Uterus (tissue), 3 donors: ENCODE measurements at regions not wholly inside any gene's neighbourhood (a gene's known extent, or its start where the extent isn't known, plus 50 kb on each side); places are given as distances from the start of the nearest gene placed in this dataset.
"Not testable (repeated sequence)": the region's sequence is repeated elsewhere in the genome, so short reads cannot be mapped to it uniquely, and the experiment has no call there.

Experiments
- DNase-seq, 2 donors: peaks; one replicate each; pipeline ENCODE4 v3.0.0-alpha.2; 2019 to 2020
- H3K27ac ChIP-seq, 2 donors: fragments of 200-600 bp; sonication (generic); 1 replicate in 1 of 2; 2 replicates in 1 of 2; pipeline ENCODE4 v1.5.1; 2016 to 2018
- H3K27me3 ChIP-seq, 2 donors: fragments of 200-600 bp; sonication (generic); one replicate each; pipeline ENCODE4 v1.5.1; 2018 to 2019; ENCODE audit warnings: control low read depth in 1 of 2
- H3K36me3 ChIP-seq, 2 donors: fragments of 200-600 bp; sonication (generic); one replicate each; pipeline ENCODE4 v1.5.1; 2019; ENCODE audit warnings: control low read depth in 1 of 2
- H3K4me1 ChIP-seq, 2 donors: fragments of 200-600 bp; sonication (generic); one replicate each; pipeline ENCODE4 v1.5.1; 2018 to 2019; ENCODE audit warnings: control low read depth in 1 of 2
- H3K4me3 ChIP-seq, 2 donors: fragments of 200-600 bp; sonication (generic); 1 replicate in 1 of 2; 2 replicates in 1 of 2; pipeline ENCODE4 v1.5.1; 2018 to 2019; ENCODE audit warnings: mild to moderate bottlenecking in 1 of 2
- H3K9me3 ChIP-seq, 2 donors: fragments of 200-600 bp; sonication (generic); one replicate each; pipeline ENCODE4 v1.5.1; 2019; ENCODE audit warnings: control low read depth in 1 of 2
- POLR2A ChIP-seq, 2 donors: fragments of 450-650 bp; IDR thresholded peaks; one replicate each; pipeline ENCODE4 v1.6.1; 2016; ENCODE audit warnings: antibody characterized with exemption in 2 of 2, mild to moderate bottlenecking in 1 of 2, moderate library complexity in 1 of 2
- intact Hi-C: fragments of 100-400 bp; cut with DNase I; formaldehyde crosslinking; loops from one replicate; pipeline ENCODE4 v1.15.1; 2023; ENCODE audit warnings: low total_unique reads
- TF ChIP-seq, protein P1 (sequence below), 4 experiments: fragments of 200-600 bp in 2 of 4; fragments of 450-650 bp in 2 of 4; sonication (generic) in 2 of 4; IDR thresholded peaks; one replicate each; pipeline ENCODE4 v1.5.1; 2016 to 2019; ENCODE audit warnings: antibody characterized with exemption in 4 of 4, mild to moderate bottlenecking in 2 of 4, moderate library complexity in 1 of 4
- donor health status: DM: yes; HTN: yes; CAD: no.

- Histone ChIP-seq H3K36me3 (no peaks in the 10 kb centered on the region), H3K27me3 (no peaks in the 10 kb centered on the region), H3K27ac (no peak overlapping the region), H3K4me3 (no peak overlapping the region), H3K4me1 (no peaks in the 10 kb centered on the region), H3K9me3 (no peaks in the 10 kb centered on the region)
- TF ChIP-seq POLR2A (IDR thresholded peaks at IDR 0.05): no peak
- TF ChIP-seq, protein P1, sequence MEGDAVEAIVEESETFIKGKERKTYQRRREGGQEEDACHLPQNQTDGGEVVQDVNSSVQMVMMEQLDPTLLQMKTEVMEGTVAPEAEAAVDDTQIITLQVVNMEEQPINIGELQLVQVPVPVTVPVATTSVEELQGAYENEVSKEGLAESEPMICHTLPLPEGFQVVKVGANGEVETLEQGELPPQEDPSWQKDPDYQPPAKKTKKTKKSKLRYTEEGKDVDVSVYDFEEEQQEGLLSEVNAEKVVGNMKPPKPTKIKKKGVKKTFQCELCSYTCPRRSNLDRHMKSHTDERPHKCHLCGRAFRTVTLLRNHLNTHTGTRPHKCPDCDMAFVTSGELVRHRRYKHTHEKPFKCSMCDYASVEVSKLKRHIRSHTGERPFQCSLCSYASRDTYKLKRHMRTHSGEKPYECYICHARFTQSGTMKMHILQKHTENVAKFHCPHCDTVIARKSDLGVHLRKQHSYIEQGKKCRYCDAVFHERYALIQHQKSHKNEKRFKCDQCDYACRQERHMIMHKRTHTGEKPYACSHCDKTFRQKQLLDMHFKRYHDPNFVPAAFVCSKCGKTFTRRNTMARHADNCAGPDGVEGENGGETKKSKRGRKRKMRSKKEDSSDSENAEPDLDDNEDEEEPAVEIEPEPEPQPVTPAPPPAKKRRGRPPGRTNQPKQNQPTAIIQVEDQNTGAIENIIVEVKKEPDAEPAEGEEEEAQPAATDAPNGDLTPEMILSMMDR (IDR thresholded peaks at IDR 0.05): no peak
- intact Hi-C loops: no loop called here
- DNase-seq: no peak
Observed at GRCh38 chrX:81876437-81876836, 674.5 kb downstream of the SH3BGRL start.

GRCh38 chrX:81890521-81890920 is 688.6 kb downstream of the SH3BGRL start:
- DNase-seq: no peak
- Histone ChIP-seq H3K36me3 (no peaks in the 10 kb centered on the region), H3K27ac (no peak overlapping the region), H3K9me3 (no peaks in the 10 kb centered on the region), H3K4me1 (no peaks in the 10 kb centered on the region), H3K27me3 (peaks cover 0 to 4% of the 10 kb centered on the region in 2 donors), H3K4me3 (no peak overlapping the region)
- intact Hi-C loops: no loop called here
- TF ChIP-seq POLR2A (IDR thresholded peaks at IDR 0.05): no peak
- TF ChIP-seq, protein P1 (IDR thresholded peaks at IDR 0.05): no peak

GRCh38 chrX:81900522-81900921 is 698.6 kb downstream of the SH3BGRL start:
- H3K36me3 ChIP-seq: no peaks in the 10 kb centered on the region
- DNase-seq: no peak
- no peak overlapping the region for H3K27ac ChIP-seq
- no peaks in the 10 kb centered on the region for H3K4me1 ChIP-seq
- peaks cover 0 to 2% of the 10 kb centered on the region in 2 donors for H3K27me3 ChIP-seq
- H3K4me3 ChIP-seq: no peak overlapping the region
- intact Hi-C loops: no loop called here
- no peak for TF ChIP-seq POLR2A (IDR thresholded peaks at IDR 0.05)
- TF ChIP-seq, protein P1 (IDR thresholded peaks at IDR 0.05): no peak
- H3K9me3 ChIP-seq: no peaks in the 10 kb centered on the region

DNA sequence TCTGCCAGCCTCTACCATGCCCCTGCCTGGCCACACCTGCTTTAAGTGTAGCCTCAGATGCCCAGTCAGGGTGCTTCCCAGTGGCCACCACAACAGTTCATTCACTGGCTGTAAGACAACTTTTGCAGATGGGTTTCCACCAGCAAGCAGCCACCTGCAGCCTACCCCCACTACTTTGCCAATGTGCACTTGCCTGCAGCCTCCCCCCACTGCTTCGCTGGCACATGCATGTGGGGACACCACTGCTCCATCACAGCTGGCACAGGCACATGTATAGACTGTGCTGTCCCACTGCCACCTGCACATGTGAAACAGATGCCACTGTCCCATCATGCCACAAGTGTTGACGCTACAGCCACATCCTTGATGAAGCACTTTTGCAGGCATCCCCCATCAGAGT is 723.9 kb downstream of the SH3BGRL start:
- no peaks in the 10 kb centered on the region for H3K9me3 ChIP-seq
- no peaks in the 10 kb centered on the region for H3K27me3 ChIP-seq
- TF ChIP-seq, protein P1 (IDR thresholded peaks at IDR 0.05): no peak
- no peak for TF ChIP-seq POLR2A (IDR thresholded peaks at IDR 0.05)
- H3K4me1 ChIP-seq: no peaks in the 10 kb centered on the region
- intact Hi-C loops: no loop called here
- H3K4me3 ChIP-seq: no peak overlapping the region
- H3K27ac ChIP-seq: no peak overlapping the region
- no peak for DNase-seq
- no peaks in the 10 kb centered on the region for H3K36me3 ChIP-seq

DNA sequence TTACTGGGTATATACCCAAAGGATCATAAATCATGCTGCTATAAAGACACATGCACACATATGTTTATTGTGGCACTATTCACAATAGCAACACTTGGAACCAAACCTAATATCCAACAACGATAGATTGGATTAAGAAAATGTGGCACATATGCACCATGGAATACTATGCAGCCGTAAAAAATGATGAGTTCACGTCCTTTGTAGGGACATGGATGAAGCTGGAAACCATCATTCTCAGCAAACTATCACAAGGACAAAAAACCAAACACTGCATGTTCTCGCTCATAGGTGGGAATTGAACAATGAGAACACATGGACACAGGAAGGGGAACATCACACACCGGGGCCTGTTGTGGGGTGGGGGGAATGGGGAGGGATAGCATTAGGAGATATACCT is 744.0 kb downstream of the SH3BGRL start:
- DNase-seq, H3K27me3 ChIP-seq, intact Hi-C loops, H3K36me3 ChIP-seq, H3K4me3 ChIP-seq, H3K27ac ChIP-seq, H3K9me3 ChIP-seq, H3K4me1 ChIP-seq: not testable (repeated sequence)

GRCh38 chrX:81957318-81957717 is 755.4 kb downstream of the SH3BGRL start:
- Histone ChIP-seq H3K27ac (no peak overlapping the region), H3K4me3 (no peak overlapping the region), H3K36me3 (no peaks in the 10 kb centered on the region), H3K4me1 (no peaks in the 10 kb centered on the region), H3K27me3 (peaks cover 0 to under 1% of the 10 kb centered on the region in 2 donors), H3K9me3 (no peaks in the 10 kb centered on the region)
- intact Hi-C loops: no loop called here
- no peak for DNase-seq
- TF ChIP-seq POLR2A (IDR thresholded peaks at IDR 0.05): no peak
- TF ChIP-seq, protein P1 (IDR thresholded peaks at IDR 0.05): no peak
